Activated naive CD8-positive, alpha-beta T cell treated with anti-CD3 and anti-CD28 coated beads, Interleukin-2, amount 50 U/mL, for 24 hours (primary cell): ENCODE measurements at regions not wholly inside any gene's neighbourhood (a gene's known extent, or its start where the extent isn't known, plus 50 kb on each side); places are given as distances from the start of the nearest gene placed in this dataset.
A peak's percentile ranks its signal among the peaks of the same experiment; 100 is the strongest.

Experiments used
- ATAC-seq: fragments of 150-1000 bp; cut with Tn5 transposase; one replicate; pipeline ENCODE4 v1.10.0; 2021
- DNase-seq: peaks from one replicate; pipeline ENCODE4 v3.0.0; 2021
- H3K27ac Mint-ChIP-seq: one replicate; pipeline ENCODE4 v1.8.0; 2021; ENCODE audit warnings: mild to moderate bottlenecking, mixed read lengths
- H3K27me3 Mint-ChIP-seq: one replicate; pipeline ENCODE4 v1.8.0; 2021; ENCODE audit warnings: mixed read lengths
- H3K36me3 Mint-ChIP-seq: one replicate; pipeline ENCODE4 v1.8.0; 2021; ENCODE audit warnings: low read depth, mixed read lengths
- H3K4me1 Mint-ChIP-seq: one replicate; pipeline ENCODE4 v1.8.0; 2021; ENCODE audit warnings: mixed read lengths
- H3K4me3 Mint-ChIP-seq: one replicate; pipeline ENCODE4 v1.8.0; 2021; ENCODE audit warnings: mild to moderate bottlenecking, moderate library complexity, mixed read lengths
- H3K9me3 Mint-ChIP-seq: one replicate; pipeline ENCODE4 v1.8.0; 2021; ENCODE audit warnings: mixed read lengths

GRCh38 chr2:200725596-200725995 lies 86.1 kb upstream of the BZW1 start:
- ATAC-seq = no peak
- no peaks in the 10 kb centered on the region for H3K4me1 Mint-ChIP-seq
- no peaks in the 10 kb centered on the region for H3K9me3 Mint-ChIP-seq
- no peaks in the 10 kb centered on the region for H3K36me3 Mint-ChIP-seq
- no peak overlapping the region for H3K4me3 Mint-ChIP-seq
- H3K27me3 Mint-ChIP-seq = peaks cover 6% of the 10 kb centered on the region
- no peak for DNase-seq
- no peak overlapping the region for H3K27ac Mint-ChIP-seq

- no peak overlapping the region for H3K4me3 Mint-ChIP-seq
- H3K27me3 Mint-ChIP-seq = peaks cover 6% of the 10 kb centered on the region
- DNase-seq = no peak
- no peaks in the 10 kb centered on the region for H3K9me3 Mint-ChIP-seq
- H3K4me1 Mint-ChIP-seq = no peaks in the 10 kb centered on the region
- ATAC-seq = no peak
- H3K27ac Mint-ChIP-seq = no peak overlapping the region
- H3K36me3 Mint-ChIP-seq = no peaks in the 10 kb centered on the region
Observed at GRCh38 chr2:200728630-200729029, 83.1 kb upstream of the BZW1 start.

- DNase-seq (no peak), ATAC-seq (no peak)
- Mint-ChIP-seq H3K4me1 (peaks cover 7% of the 10 kb centered on the region), H3K9me3 (no peaks in the 10 kb centered on the region), H3K27me3 (peaks cover 4% of the 10 kb centered on the region), H3K36me3 (no peaks in the 10 kb centered on the region), H3K4me3 (no peak overlapping the region), H3K27ac (no peak overlapping the region)
Observed at GRCh38 chr2:200730302-200730701, 81.4 kb upstream of the BZW1 start.

- Mint-ChIP-seq H3K27ac (no peak overlapping the region), H3K4me3 (no peak overlapping the region), H3K9me3 (no peaks in the 10 kb centered on the region), H3K4me1 (peaks cover 13% of the 10 kb centered on the region), H3K27me3 (peaks cover 4% of the 10 kb centered on the region), H3K36me3 (no peaks in the 10 kb centered on the region)
- no peak for DNase-seq
- ATAC-seq = no peak
Observed at GRCh38 chr2:200730960-200731359, 80.8 kb upstream of the BZW1 start.

- Mint-ChIP-seq H3K4me1 (peaks cover 26% of the 10 kb centered on the region), H3K4me3 (no peak overlapping the region), H3K27ac (no peak overlapping the region), H3K27me3 (no peaks in the 10 kb centered on the region), H3K36me3 (no peaks in the 10 kb centered on the region), H3K9me3 (no peaks in the 10 kb centered on the region)
- ATAC-seq (no peak), DNase-seq (no peak)
Observed at GRCh38 chr2:200732866-200733265, 78.8 kb upstream of the BZW1 start.

- no peak overlapping the region for H3K4me3 Mint-ChIP-seq
- ATAC-seq = no peak
- DNase-seq = no peak
- no peaks in the 10 kb centered on the region for H3K27me3 Mint-ChIP-seq
- no peaks in the 10 kb centered on the region for H3K9me3 Mint-ChIP-seq
- H3K36me3 Mint-ChIP-seq = no peaks in the 10 kb centered on the region
- H3K27ac Mint-ChIP-seq = no peak overlapping the region
- peaks cover 26% of the 10 kb centered on the region for H3K4me1 Mint-ChIP-seq
Observed at GRCh38 chr2:200733713-200734198, 78.0 kb upstream of the BZW1 start.

- Mint-ChIP-seq H3K4me3 (no peak overlapping the region), H3K9me3 (no peaks in the 10 kb centered on the region), H3K4me1 (peaks cover 26% of the 10 kb centered on the region), H3K36me3 (no peaks in the 10 kb centered on the region), H3K27ac (no peak overlapping the region), H3K27me3 (no peaks in the 10 kb centered on the region)
- ATAC-seq (no peak), DNase-seq (peak; percentile 18)
Observed at GRCh38 chr2:200735061-200735460, 76.6 kb upstream of the BZW1 start.

GRCh38 chr2:200736646-200737274 lies 75.0 kb upstream of the BZW1 start:
- Mint-ChIP-seq H3K27ac (no peak overlapping the region), H3K36me3 (no peaks in the 10 kb centered on the region), H3K4me1 (peaks cover 26% of the 10 kb centered on the region), H3K4me3 (no peak overlapping the region), H3K27me3 (no peaks in the 10 kb centered on the region), H3K9me3 (no peaks in the 10 kb centered on the region)
- DNase-seq (no peak), ATAC-seq (no peak)

- H3K4me1 Mint-ChIP-seq = peaks cover 26% of the 10 kb centered on the region
- H3K27me3 Mint-ChIP-seq = no peaks in the 10 kb centered on the region
- ATAC-seq (no peak), DNase-seq (no peak)
- H3K27ac Mint-ChIP-seq = peak overlapping the region; percentile 33
- no peak overlapping the region for H3K4me3 Mint-ChIP-seq
- no peaks in the 10 kb centered on the region for H3K9me3 Mint-ChIP-seq
- no peaks in the 10 kb centered on the region for H3K36me3 Mint-ChIP-seq
Observed at GRCh38 chr2:200737585-200737984, 74.1 kb upstream of the BZW1 start.

- no peaks in the 10 kb centered on the region for H3K9me3 Mint-ChIP-seq
- H3K4me3 Mint-ChIP-seq = no peak overlapping the region
- no peak for ATAC-seq
- H3K27me3 Mint-ChIP-seq = no peaks in the 10 kb centered on the region
- H3K36me3 Mint-ChIP-seq = no peaks in the 10 kb centered on the region
- no peak overlapping the region for H3K27ac Mint-ChIP-seq
- H3K4me1 Mint-ChIP-seq = peaks cover 26% of the 10 kb centered on the region
- no peak for DNase-seq
Observed at GRCh38 chr2:200738590-200738989, 73.1 kb upstream of the BZW1 start.

- Mint-ChIP-seq H3K4me1 (peaks cover 13% of the 10 kb centered on the region), H3K4me3 (no peak overlapping the region), H3K36me3 (no peaks in the 10 kb centered on the region), H3K27ac (no peak overlapping the region), H3K27me3 (no peaks in the 10 kb centered on the region), H3K9me3 (no peaks in the 10 kb centered on the region)
- DNase-seq (no peak), ATAC-seq (no peak)
Observed at GRCh38 chr2:200740907-200741306, 70.8 kb upstream of the BZW1 start.

GRCh38 chr2:200741468-200742202 lies 70.1 kb upstream of the BZW1 start:
- ATAC-seq = no peak
- H3K27ac Mint-ChIP-seq = no peak overlapping the region

GRCh38 chr2:200742426-200742825 lies 69.3 kb upstream of the BZW1 start:
- DNase-seq = no peak

More at GRCh38 chr2:200741468-200742202, 70.1 kb upstream of the BZW1 start:
- no peaks in the 10 kb centered on the region for H3K36me3 Mint-ChIP-seq
- H3K4me1 Mint-ChIP-seq = peaks cover 10% of the 10 kb centered on the region
- DNase-seq = no peak
- no peaks in the 10 kb centered on the region for H3K27me3 Mint-ChIP-seq
- H3K4me3 Mint-ChIP-seq = no peak overlapping the region
- H3K9me3 Mint-ChIP-seq = no peaks in the 10 kb centered on the region

GRCh38 chr2:200743042-200743676 lies 68.6 kb upstream of the BZW1 start:
- Mint-ChIP-seq H3K27me3 (no peaks in the 10 kb centered on the region), H3K4me3 (no peak overlapping the region), H3K4me1 (no peaks in the 10 kb centered on the region), H3K9me3 (no peaks in the 10 kb centered on the region), H3K27ac (no peak overlapping the region), H3K36me3 (no peaks in the 10 kb centered on the region)
- no peak for ATAC-seq
- no peak for DNase-seq

More at GRCh38 chr2:200742426-200742825, 69.3 kb upstream of the BZW1 start:
- H3K9me3 Mint-ChIP-seq = no peaks in the 10 kb centered on the region
- no peak for ATAC-seq
- H3K36me3 Mint-ChIP-seq = no peaks in the 10 kb centered on the region
- no peaks in the 10 kb centered on the region for H3K27me3 Mint-ChIP-seq
- peaks cover 3% of the 10 kb centered on the region for H3K4me1 Mint-ChIP-seq
- no peak overlapping the region for H3K4me3 Mint-ChIP-seq
- no peak overlapping the region for H3K27ac Mint-ChIP-seq

- Mint-ChIP-seq H3K4me3 (no peak overlapping the region), H3K36me3 (no peaks in the 10 kb centered on the region), H3K4me1 (no peaks in the 10 kb centered on the region), H3K9me3 (no peaks in the 10 kb centered on the region), H3K27me3 (no peaks in the 10 kb centered on the region), H3K27ac (no peak overlapping the region)
- DNase-seq (no peak), ATAC-seq (no peak)
Observed at GRCh38 chr2:200744201-200744602, 67.5 kb upstream of the BZW1 start.
